AG04449 (cell line): ENCODE measurements at regions not wholly inside any gene's neighbourhood (a gene's known extent, or its start where the extent isn't known, plus 50 kb on each side); places are given as distances from the start of the nearest gene placed in this dataset.

Source experiments
- CTCF ChIA-PET: fragments of 350-600 bp; formaldehyde crosslinking; extraction: SDS; loops from one replicate; lab custom pipeline; 2021; ENCODE audit warnings: antibody characterized with exemption; lab: Yijun Ruan, JAX
- POLR2A ChIA-PET: fragments of 400-600, 350-600 bp; formaldehyde crosslinking; extraction: SDS; loops from one replicate; lab custom pipeline; 2020; ENCODE audit warnings: antibody characterized with exemption, inconsistent platforms; lab: Yijun Ruan, JAX
- DNase-seq: peaks from one replicate; pipeline ENCODE4 v3.0.0-alpha.2; 2010; ENCODE audit warnings: low read depth, low spot score
- H3K4me3 ChIP-seq: 2 replicates; pipeline ENCODE4 v1.5.1; 2011; ENCODE audit warnings: low read depth, mild to moderate bottlenecking, control low read depth, low read length
- TF ChIP-seq, protein P1 (sequence below): IDR thresholded peaks from one replicate; pipeline ENCODE4 v1.5.1; 2011; ENCODE audit warnings: mild to moderate bottlenecking, moderate library complexity, low read length, control low read depth, inconsistent platforms; ENCODE audit not compliant: insufficient read depth; ENCODE audit errors: missing control alignments

- ChIA-PET POLR2A (interaction anchor here (2.2 kb wide), 1 partner anchor 21 kb away, joined by 14 read pairs; no protein-coding TSS in a partner anchor), CTCF (interaction anchor here (0.8 to 1.1 kb wide), 2 partner anchors 12 to 293 kb away, joined by 3 read pairs; no protein-coding TSS in a partner anchor)
- DNase-seq = peak; percentile 88
- TF ChIP-seq, protein P1, sequence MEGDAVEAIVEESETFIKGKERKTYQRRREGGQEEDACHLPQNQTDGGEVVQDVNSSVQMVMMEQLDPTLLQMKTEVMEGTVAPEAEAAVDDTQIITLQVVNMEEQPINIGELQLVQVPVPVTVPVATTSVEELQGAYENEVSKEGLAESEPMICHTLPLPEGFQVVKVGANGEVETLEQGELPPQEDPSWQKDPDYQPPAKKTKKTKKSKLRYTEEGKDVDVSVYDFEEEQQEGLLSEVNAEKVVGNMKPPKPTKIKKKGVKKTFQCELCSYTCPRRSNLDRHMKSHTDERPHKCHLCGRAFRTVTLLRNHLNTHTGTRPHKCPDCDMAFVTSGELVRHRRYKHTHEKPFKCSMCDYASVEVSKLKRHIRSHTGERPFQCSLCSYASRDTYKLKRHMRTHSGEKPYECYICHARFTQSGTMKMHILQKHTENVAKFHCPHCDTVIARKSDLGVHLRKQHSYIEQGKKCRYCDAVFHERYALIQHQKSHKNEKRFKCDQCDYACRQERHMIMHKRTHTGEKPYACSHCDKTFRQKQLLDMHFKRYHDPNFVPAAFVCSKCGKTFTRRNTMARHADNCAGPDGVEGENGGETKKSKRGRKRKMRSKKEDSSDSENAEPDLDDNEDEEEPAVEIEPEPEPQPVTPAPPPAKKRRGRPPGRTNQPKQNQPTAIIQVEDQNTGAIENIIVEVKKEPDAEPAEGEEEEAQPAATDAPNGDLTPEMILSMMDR = peak; percentile 4
- no peak overlapping the region for H3K4me3 ChIP-seq
Measured at GRCh38 chr22:27113211-27113635, 455.8 kb downstream of the MIAT start.

- no peak for DNase-seq
- H3K4me3 ChIP-seq = no peak overlapping the region
- POLR2A ChIA-PET = interaction anchor here (2.2 kb wide), 1 partner anchor 20 kb away, joined by 14 read pairs; no protein-coding TSS in a partner anchor
- CTCF ChIA-PET = interaction anchor here (0.8 to 1.1 kb wide), 2 partner anchors 12 to 292 kb away, joined by 3 read pairs; no protein-coding TSS in a partner anchor
- TF ChIP-seq, protein P1 = no peak
Measured at GRCh38 chr22:27113641-27114040, 456.3 kb downstream of the MIAT start.

- ChIA-PET CTCF (no interaction called here), POLR2A (no interaction called here)
- no peak overlapping the region for H3K4me3 ChIP-seq
- TF ChIP-seq, protein P1 = no peak
- DNase-seq = no peak
Measured at GRCh38 chr22:27114186-27114585, 456.8 kb downstream of the MIAT start.

- H3K4me3 ChIP-seq = no peak overlapping the region
- ChIA-PET CTCF (no interaction called here), POLR2A (no interaction called here)
- no peak for DNase-seq
- TF ChIP-seq, protein P1 = no peak
Measured at GRCh38 chr22:27115410-27115809, 458.0 kb downstream of the MIAT start.

- POLR2A ChIA-PET = no interaction called here
- TF ChIP-seq, protein P1 = no peak
- DNase-seq = no peak
- H3K4me3 ChIP-seq = no peak overlapping the region
- CTCF ChIA-PET = no interaction called here
Measured at GRCh38 chr22:27115816-27116256, 458.4 kb downstream of the MIAT start.

GRCh38 chr22:27116312-27117086 is 459.1 kb downstream of the MIAT start:
- ChIA-PET POLR2A (no interaction called here), CTCF (interaction anchor here (1.6 kb wide), 1 partner anchor 280 kb away, joined by 3 read pairs; no protein-coding TSS in a partner anchor)
- DNase-seq = no peak
- TF ChIP-seq, protein P1 = no peak
- no peak overlapping the region for H3K4me3 ChIP-seq
